ENCODE measurements at regions not wholly inside any gene's neighbourhood (a gene's known extent, or its start where the extent isn't known, plus 50 kb on each side); places are given as distances from the start of the nearest gene placed in this dataset.
A peak's percentile ranks its signal among the peaks of the same experiment; 100 is the strongest.

- ATAC-seq (replicated peaks in 6 of 8) = peak in 6 of 8 experiments; percentile 42 to 70 (median 60)
- peaks cover 0 to 12% of the 10 kb centered on the region in 2 donors for H3K4me1 ChIP-seq (replicated peaks in 1 of 2)
- in situ Hi-C loops (cut with MboI; ENCODE audit: low pct_unique_long_range_greater_than_20kb in 2 of 9, low sequenced_read_pairs in 9 of 9, unreplicated experiment in 9 of 9) = loop anchor here in 1 of 9 experiments (25.0 kb wide), 1 partner anchor 313 kb away; no protein-coding TSS in a partner anchor
- no peak overlapping the region for H3K4me3 ChIP-seq
- H3K27ac ChIP-seq = no peak overlapping the region
- WGBS, 10 experiments = 0 to 92% (median 79%) methylated on average over 2 to 5 of the region's 7 CpGs; no CpG with 5 or more reads in 1 of the 10 experiments
Observed at GRCh38 chr10:90125456-90126255, 424.3 kb downstream of the KIF20B start.

GRCh38 chr10:90126256-90126595 is 424.8 kb downstream of the KIF20B start:
- H3K27ac ChIP-seq = no peak overlapping the region
- H3K4me1 ChIP-seq (replicated peaks in 1 of 2) = peaks cover 0 to 12% of the 10 kb centered on the region in 2 donors
- no peak overlapping the region for H3K4me3 ChIP-seq
- in situ Hi-C loops (cut with MboI; ENCODE audit: low pct_unique_long_range_greater_than_20kb in 2 of 9, low sequenced_read_pairs in 9 of 9, unreplicated experiment in 9 of 9) = loop anchor here in 1 of 9 experiments (25.0 kb wide), 1 partner anchor 314 kb away; no protein-coding TSS in a partner anchor
- ATAC-seq (replicated peaks in 6 of 8) = peak in 2 of 8 experiments; percentile 18 to 25
- 0 to 80% (median 50%) methylated on average over 1 of the region's 1 CpG; no CpG with 5 or more reads in 5 of the 10 experiments for WGBS, 10 experiments

GRCh38 chr10:90130321-90131086 is 429.1 kb downstream of the KIF20B start:
- H3K27ac ChIP-seq = no peak overlapping the region
- in situ Hi-C loops (cut with MboI; ENCODE audit: low pct_unique_long_range_greater_than_20kb in 2 of 9, low sequenced_read_pairs in 9 of 9, unreplicated experiment in 9 of 9) = loop anchor here in 1 of 9 experiments (25.0 kb wide), 1 partner anchor 318 kb away; no protein-coding TSS in a partner anchor
- ATAC-seq (replicated peaks in 6 of 8) = no peak
- H3K4me3 ChIP-seq = no peak overlapping the region
- H3K4me1 ChIP-seq (replicated peaks in 1 of 2) = peaks cover 0 to 7% of the 10 kb centered on the region in 2 donors
- whole genome bisulfite sequencing, 10 experiments = 0 to 100% (median 53%) methylated on average over 1 to 2 of the region's 2 CpGs; no CpG with 5 or more reads in 1 of the 10 experiments

GRCh38 chr10:90133606-90134005 is 432.2 kb downstream of the KIF20B start:
- ATAC-seq (replicated peaks in 6 of 8) = no peak
- in situ Hi-C loops (cut with MboI; ENCODE audit: low pct_unique_long_range_greater_than_20kb in 2 of 9, low sequenced_read_pairs in 9 of 9, unreplicated experiment in 9 of 9) = loop anchor here in 1 of 9 experiments (25.0 kb wide), 1 partner anchor 321 kb away; no protein-coding TSS in a partner anchor
- WGBS, 10 experiments = 4 to 100% (median 73%) methylated on average over 1 to 2 of the region's 2 CpGs
- H3K27ac ChIP-seq = no peak overlapping the region
- no peaks in the 10 kb centered on the region for H3K4me1 ChIP-seq (replicated peaks in 1 of 2)
- no peak overlapping the region for H3K4me3 ChIP-seq

- in situ Hi-C loops (cut with MboI; ENCODE audit: low pct_unique_long_range_greater_than_20kb in 2 of 9, low sequenced_read_pairs in 9 of 9, unreplicated experiment in 9 of 9) = loop anchor here in 1 of 9 experiments (25.0 kb wide), 1 partner anchor 325 kb away; no protein-coding TSS in a partner anchor
- WGBS, 10 experiments = 4 to 72% (median 50%) methylated on average over 2 to 8 of the region's 8 CpGs; no CpG with 5 or more reads in 1 of the 10 experiments
- ATAC-seq (replicated peaks in 6 of 8) = no peak
- no peak overlapping the region for H3K4me3 ChIP-seq
- H3K4me1 ChIP-seq (replicated peaks in 1 of 2) = no peaks in the 10 kb centered on the region
- H3K27ac ChIP-seq = no peak overlapping the region
Observed at GRCh38 chr10:90136731-90137316, 435.4 kb downstream of the KIF20B start.

GRCh38 chr10:90138844-90139243 is 437.5 kb downstream of the KIF20B start:
- in situ Hi-C loops (cut with MboI; ENCODE audit: low pct_unique_long_range_greater_than_20kb in 2 of 9, low sequenced_read_pairs in 9 of 9, unreplicated experiment in 9 of 9) = loop anchor here in 1 of 9 experiments (25.0 kb wide), 1 partner anchor 327 kb away; no protein-coding TSS in a partner anchor
- 0 to 100% (median 60%) methylated on average over 1 to 4 of the region's 4 CpGs for WGBS, 10 experiments

GRCh38 chr10:90141791-90142190 is 440.4 kb downstream of the KIF20B start:
- no peak for ATAC-seq (replicated peaks in 6 of 8)

More at GRCh38 chr10:90138844-90139243, 437.5 kb downstream of the KIF20B start:
- no peak overlapping the region for H3K27ac ChIP-seq
- ATAC-seq (replicated peaks in 6 of 8) = no peak
- no peak overlapping the region for H3K4me3 ChIP-seq
- no peaks in the 10 kb centered on the region for H3K4me1 ChIP-seq (replicated peaks in 1 of 2)

GRCh38 chr10:90143937-90144336 is 442.5 kb downstream of the KIF20B start:
- ATAC-seq (replicated peaks in 6 of 8) = no peak
- 0 to 100% (median 93%) methylated on average over 1 of the region's 1 CpG; no CpG with 5 or more reads in 5 of the 10 experiments for WGBS, 10 experiments
- Histone ChIP-seq H3K27ac (no peak overlapping the region), H3K4me3 (no peak overlapping the region), H3K4me1 (replicated peaks in 1 of 2) (no peaks in the 10 kb centered on the region)
- in situ Hi-C loops (cut with MboI; ENCODE audit: low pct_unique_long_range_greater_than_20kb in 2 of 9, low sequenced_read_pairs in 9 of 9, unreplicated experiment in 9 of 9) = loop anchor here in 1 of 9 experiments (25.0 kb wide), 1 partner anchor 332 kb away; no protein-coding TSS in a partner anchor

More at GRCh38 chr10:90141791-90142190, 440.4 kb downstream of the KIF20B start:
- in situ Hi-C loops (cut with MboI; ENCODE audit: low pct_unique_long_range_greater_than_20kb in 2 of 9, low sequenced_read_pairs in 9 of 9, unreplicated experiment in 9 of 9) = loop anchor here in 1 of 9 experiments (25.0 kb wide), 1 partner anchor 329 kb away; no protein-coding TSS in a partner anchor
- H3K27ac ChIP-seq = no peak overlapping the region
- 0 to 100% (median 64%) methylated on average over 1 of the region's 1 CpG; no CpG with 5 or more reads in 2 of the 10 experiments for WGBS, 10 experiments
- no peaks in the 10 kb centered on the region for H3K4me1 ChIP-seq (replicated peaks in 1 of 2)
- no peak overlapping the region for H3K4me3 ChIP-seq

GRCh38 chr10:90148116-90148855 is 446.9 kb downstream of the KIF20B start:
- in situ Hi-C loops (cut with MboI; ENCODE audit: low pct_unique_long_range_greater_than_20kb in 2 of 9, low sequenced_read_pairs in 9 of 9, unreplicated experiment in 9 of 9) = loop anchor here in 1 of 9 experiments (25.0 kb wide), 1 partner anchor 336 kb away; no protein-coding TSS in a partner anchor
- no peak overlapping the region for H3K27ac ChIP-seq
- peak in 3 of 8 experiments; percentile 40 to 57 (median 53) for ATAC-seq (replicated peaks in 6 of 8)
- H3K4me3 ChIP-seq = no peak overlapping the region
- 2 to 91% (median 55%) methylated on average over 1 to 6 of the region's 6 CpGs; no CpG with 5 or more reads in 2 of the 10 experiments for WGBS, 10 experiments
- no peaks in the 10 kb centered on the region for H3K4me1 ChIP-seq (replicated peaks in 1 of 2)

GRCh38 chr10:90149563-90149962 is 448.2 kb downstream of the KIF20B start:
- Histone ChIP-seq H3K27ac (no peak overlapping the region), H3K4me1 (replicated peaks in 1 of 2) (no peaks in the 10 kb centered on the region), H3K4me3 (no peak overlapping the region)
- in situ Hi-C loops (cut with MboI; ENCODE audit: low pct_unique_long_range_greater_than_20kb in 2 of 9, low sequenced_read_pairs in 9 of 9, unreplicated experiment in 9 of 9) = loop anchor here in 1 of 9 experiments (25.0 kb wide), 1 partner anchor 337 kb away; no protein-coding TSS in a partner anchor
- WGBS, 10 experiments = 0 to 100% (median 95%) methylated on average over 1 of the region's 1 CpG; no CpG with 5 or more reads in 4 of the 10 experiments
- no peak for ATAC-seq (replicated peaks in 6 of 8)

GRCh38 chr10:90162271-90162853 is 461.0 kb downstream of the KIF20B start:
- Histone ChIP-seq H3K4me3 (no peak overlapping the region), H3K4me1 (replicated peaks in 1 of 2) (no peaks in the 10 kb centered on the region), H3K27ac (no peak overlapping the region)
- in situ Hi-C loops (cut with MboI; ENCODE audit: low pct_unique_long_range_greater_than_20kb in 2 of 9, low sequenced_read_pairs in 9 of 9, unreplicated experiment in 9 of 9) = no loop called here
- WGBS, 10 experiments = 0 to 100% (median 53%) methylated on average over 1 to 2 of the region's 2 CpGs; no CpG with 5 or more reads in 2 of the 10 experiments
- no peak for ATAC-seq (replicated peaks in 6 of 8)

Data from motor neuron (in vitro differentiated cells).